Ramos (cell line): ENCODE measurements at regions not wholly inside any gene's neighbourhood (a gene's known extent, or its start where the extent isn't known, plus 50 kb on each side); places are given as distances from the start of the nearest gene placed in this dataset.
"Not testable (repeated sequence)": the region's sequence is repeated elsewhere in the genome, so short reads cannot be mapped to it uniquely, and the experiment has no call there.

Experiments used
- in situ Hi-C: fragments of 300-500 bp; cut with MboI; formaldehyde crosslinking; loops from one replicate; pipeline ENCODE4 v1.14.3; 2022; ENCODE audit warnings: low sequenced_read_pairs; ENCODE audit not compliant: unreplicated experiment

- in situ Hi-C loops = no loop called here
Observed at GRCh38 chr2:83837823-83838222, 621.3 kb downstream of the SUCLG1 start.

DNA sequence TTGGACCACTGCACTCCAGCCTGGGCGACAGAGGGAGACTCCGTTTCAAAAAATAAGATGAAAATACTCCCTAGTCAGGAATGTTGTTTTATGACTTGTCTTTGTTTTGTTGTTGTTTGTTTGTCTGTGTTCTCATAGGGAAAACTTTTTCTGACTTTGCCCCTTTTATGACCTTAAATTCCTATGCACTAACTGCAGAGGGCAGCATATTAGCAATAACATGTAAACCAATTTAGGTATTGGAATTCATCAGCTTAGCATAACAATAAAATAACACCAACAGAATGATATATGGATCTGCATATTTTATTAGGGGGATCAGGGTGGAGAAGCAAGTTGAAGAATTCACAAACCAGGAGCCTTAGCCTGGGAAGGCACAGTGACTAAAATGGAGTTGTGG, 631.5 kb downstream of the SUCLG1 start:
- in situ Hi-C loops = no loop called here

GRCh38 chr2:83826577-83826976, 632.5 kb downstream of the SUCLG1 start:
- in situ Hi-C loops = no loop called here

DNA sequence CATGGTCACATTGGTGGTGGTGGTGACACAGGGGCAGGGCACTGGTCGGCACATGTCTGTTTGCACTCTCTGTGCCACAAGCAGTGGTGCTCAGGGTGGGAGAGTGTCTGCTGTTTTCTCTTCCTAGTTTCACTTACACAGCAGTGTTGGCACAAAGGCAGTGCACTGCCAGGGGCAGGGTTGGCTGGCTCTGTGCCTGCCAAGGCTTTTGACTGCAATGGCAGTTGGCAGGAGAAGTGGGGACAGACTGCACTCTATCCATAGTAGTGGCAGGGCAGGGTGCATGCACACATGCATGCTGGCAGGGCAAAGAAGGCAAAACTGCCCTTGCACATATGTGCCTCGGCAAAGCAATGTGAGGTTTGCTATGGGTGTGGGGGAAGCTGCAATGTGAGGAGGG, 635.9 kb downstream of the SUCLG1 start:
- in situ Hi-C loops = no loop called here

DNA sequence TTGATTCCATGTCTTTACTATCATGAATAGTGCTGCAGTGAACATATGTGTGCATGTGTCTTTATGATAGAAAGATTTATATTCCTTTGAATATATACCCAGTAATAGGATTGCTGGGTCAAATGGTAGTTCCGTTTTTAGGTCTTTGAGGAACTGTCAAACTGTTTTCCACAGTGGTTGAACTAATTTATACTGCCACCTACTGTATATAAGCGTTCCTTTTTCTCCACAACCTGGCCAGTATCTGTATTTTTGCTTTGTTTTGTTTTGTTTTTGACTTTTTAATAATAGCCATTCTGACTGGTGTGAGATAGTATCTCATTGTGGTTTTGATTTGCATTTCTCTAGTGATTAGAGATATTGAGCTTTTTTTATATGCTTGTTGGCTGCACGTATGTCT, 641.6 kb downstream of the SUCLG1 start:
- in situ Hi-C loops = no loop called here

GRCh38 chr2:83808878-83809277, 650.2 kb downstream of the SUCLG1 start:
- in situ Hi-C loops = no loop called here

DNA sequence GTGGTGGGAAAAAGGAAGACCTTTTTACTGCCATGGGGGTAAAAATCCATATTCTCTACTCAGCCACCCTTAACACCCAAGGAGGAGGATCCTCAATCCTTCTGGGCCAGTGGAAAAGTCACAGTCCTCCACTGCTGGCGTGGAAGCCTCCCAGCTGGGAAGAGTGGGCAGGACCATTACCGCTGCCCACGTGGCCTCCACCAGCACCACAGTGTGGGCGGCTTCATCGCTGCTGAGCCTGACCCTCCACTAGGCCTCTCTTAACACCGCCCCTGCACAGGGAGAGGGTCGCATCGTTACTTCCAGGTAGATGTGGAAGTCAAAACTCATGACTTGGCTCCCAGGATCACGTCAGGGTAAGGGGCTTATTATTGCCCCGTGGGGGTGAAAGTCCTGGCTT, 656.5 kb downstream of the SUCLG1 start:
- in situ Hi-C loops = no loop called here

GRCh38 chr2:83795777-83796176, 663.3 kb downstream of the SUCLG1 start:
- in situ Hi-C loops = no loop called here

DNA sequence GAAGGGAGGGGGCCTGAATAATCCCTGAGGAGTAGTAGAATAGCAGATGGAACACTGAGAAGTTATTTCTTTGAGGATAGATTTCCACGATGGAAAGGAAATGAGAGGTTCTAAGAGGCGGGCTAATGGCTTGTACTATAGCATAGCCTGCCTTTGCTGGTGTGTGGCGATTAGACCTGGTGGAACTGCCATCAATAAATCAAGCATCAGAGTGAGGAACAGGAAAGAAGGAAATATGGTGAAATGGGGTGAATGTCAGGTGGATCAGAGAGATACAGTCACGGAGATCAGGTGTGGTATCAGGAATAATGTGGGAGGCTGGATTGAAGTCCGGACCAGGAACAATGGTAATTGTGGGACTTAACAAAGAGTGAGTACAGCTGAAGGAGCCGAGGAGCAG, 668.6 kb downstream of the SUCLG1 start:
- in situ Hi-C loops = not testable (repeated sequence)

- in situ Hi-C loops = not testable (repeated sequence)
Observed at GRCh38 chr2:83789674-83790073, 669.4 kb downstream of the SUCLG1 start.

DNA sequence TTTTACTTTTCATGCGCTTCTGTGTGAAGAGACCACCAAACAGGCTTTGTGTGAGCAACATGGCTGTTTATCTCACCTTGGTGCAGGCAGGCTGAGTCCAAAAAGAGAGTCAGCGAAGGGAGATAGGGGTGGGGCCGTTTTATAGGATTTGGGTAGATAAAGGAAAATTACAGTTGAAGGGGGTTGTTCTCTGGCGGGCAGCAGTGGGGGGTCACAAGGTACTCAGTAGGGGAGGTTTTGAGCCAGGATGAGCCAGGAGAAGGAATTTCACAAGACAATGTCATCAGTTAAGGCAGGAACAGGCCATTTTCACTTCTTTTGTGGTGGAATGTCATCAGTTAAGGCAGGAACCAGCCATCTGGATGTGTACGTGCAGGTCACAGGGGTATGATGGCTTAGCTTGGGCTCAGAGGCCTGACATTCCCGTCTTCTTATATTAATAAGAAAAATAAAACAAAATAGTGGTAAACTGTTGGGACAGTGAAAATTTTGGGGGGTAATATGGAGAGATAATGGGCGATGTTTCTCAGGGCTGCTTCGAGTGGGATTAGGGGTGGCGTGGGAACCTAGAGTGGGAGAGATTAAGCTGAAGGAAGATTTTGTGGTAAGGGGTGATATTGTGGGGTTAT, 670.0 kb downstream of the SUCLG1 start:
- in situ Hi-C loops = not testable (repeated sequence)

DNA sequence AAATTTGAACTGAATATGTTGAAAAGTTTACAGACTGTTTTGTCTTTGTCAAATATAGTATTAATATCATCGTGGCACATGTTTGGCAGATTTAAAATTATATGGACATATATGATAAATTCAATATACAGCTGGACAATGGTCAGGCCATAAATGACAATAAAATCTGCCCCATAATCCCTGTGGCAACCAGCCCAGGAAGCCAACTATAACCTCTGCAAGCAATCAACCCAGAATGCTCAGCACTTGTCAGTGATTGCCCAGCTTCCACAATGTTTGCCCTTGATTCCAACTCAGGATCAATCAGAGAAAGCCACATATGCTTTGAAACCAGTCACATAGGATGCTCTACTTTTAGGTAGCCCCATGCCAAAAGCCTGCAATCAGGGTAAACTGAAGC, 671.9 kb downstream of the SUCLG1 start:
- in situ Hi-C loops = no loop called here

DNA sequence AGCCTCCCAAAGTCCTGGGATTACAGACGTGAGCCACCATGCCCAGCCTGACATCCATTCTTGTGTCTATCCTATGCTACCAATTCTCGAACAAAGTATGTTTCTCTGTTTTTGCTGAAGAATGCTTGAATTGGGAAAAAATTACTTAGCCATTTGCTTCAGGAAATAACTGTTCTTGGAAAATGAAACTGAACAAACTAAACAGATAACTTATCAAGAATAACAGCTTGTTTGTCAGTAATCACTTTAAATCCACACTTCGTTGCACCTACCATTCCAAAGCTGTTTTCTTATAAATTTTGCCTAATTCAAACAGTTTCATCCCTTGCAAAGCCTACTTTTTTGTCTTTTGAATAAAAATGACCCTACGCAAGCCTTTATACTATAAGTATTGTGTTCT, 672.9 kb downstream of the SUCLG1 start:
- in situ Hi-C loops = no loop called here

DNA sequence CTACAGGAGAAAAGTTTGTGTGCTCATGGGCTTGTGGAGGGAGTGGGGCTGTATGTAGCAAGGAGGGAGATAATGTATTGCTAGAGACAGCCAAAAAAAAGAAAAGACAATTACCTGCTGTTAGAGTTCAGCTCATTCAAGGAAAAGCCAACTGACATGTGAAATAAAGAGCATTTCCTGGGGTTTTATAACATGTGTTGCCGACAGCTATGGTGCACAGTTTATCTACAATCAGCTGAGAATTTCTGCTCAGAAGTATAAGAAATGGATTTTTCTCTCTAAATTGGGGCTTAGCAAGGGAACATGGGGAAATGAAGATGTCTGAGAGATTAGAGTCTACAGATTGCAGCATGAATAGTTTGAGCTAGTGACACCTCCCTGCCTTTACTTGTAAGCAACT, 674.1 kb downstream of the SUCLG1 start:
- in situ Hi-C loops = no loop called here

GRCh38 chr2:83784315-83784714, 674.8 kb downstream of the SUCLG1 start:
- in situ Hi-C loops = no loop called here

- in situ Hi-C loops = no loop called here
Observed at GRCh38 chr2:83782122-83782521, 677.0 kb downstream of the SUCLG1 start.

DNA sequence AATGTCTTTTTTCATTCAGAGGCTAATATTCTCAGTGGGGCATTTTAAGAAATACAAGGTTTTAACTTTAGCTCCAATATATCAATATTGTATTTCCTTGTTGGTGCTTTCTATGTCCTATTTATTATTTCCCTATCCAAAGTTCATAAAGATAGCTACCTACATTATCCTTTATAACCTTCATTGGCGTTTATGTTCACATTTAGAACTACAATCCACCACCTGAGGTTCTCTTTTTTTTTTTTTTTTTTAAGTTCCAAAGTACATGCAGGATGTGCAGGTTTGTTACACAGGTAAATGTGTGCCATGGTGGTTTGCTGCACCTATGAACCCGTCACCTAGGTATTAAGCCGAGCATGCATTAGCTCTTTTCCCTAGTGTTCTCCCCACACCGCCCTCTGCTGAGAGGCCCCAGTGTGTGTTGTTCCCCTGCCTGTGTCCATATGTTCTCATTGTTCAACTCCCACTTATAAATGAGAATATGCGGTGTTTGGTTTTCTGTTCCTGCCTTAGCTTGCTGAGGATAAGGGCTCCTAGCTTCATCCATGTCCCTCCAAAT, 694.6 kb downstream of the SUCLG1 start:
- in situ Hi-C loops = no loop called here

- in situ Hi-C loops = no loop called here
Observed at GRCh38 chr2:83757329-83757728, 701.8 kb downstream of the SUCLG1 start.

GRCh38 chr2:83756219-83756618, 702.9 kb downstream of the SUCLG1 start:
- in situ Hi-C loops = no loop called here

- in situ Hi-C loops = no loop called here
Observed at GRCh38 chr2:83747141-83747540, 711.9 kb downstream of the SUCLG1 start.

DNA sequence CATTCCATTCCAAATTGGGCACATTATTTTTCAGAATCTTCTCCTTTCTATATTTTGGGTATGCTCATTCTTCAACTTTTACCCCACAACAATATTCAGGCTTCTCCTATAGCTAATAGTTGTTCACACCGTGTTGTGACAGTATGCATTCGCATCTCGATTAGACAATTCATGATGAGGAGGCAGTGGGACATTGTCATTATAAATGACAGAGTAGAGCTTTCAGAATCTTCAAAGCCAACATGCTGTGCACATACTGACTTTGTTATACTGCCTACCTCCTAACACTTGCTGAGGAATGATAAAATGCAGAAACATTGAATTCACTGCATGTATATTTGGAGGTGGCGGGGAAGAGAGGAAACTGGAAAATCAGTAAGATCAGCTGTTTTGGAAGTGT, 714.2 kb downstream of the SUCLG1 start:
- in situ Hi-C loops = no loop called here

DNA sequence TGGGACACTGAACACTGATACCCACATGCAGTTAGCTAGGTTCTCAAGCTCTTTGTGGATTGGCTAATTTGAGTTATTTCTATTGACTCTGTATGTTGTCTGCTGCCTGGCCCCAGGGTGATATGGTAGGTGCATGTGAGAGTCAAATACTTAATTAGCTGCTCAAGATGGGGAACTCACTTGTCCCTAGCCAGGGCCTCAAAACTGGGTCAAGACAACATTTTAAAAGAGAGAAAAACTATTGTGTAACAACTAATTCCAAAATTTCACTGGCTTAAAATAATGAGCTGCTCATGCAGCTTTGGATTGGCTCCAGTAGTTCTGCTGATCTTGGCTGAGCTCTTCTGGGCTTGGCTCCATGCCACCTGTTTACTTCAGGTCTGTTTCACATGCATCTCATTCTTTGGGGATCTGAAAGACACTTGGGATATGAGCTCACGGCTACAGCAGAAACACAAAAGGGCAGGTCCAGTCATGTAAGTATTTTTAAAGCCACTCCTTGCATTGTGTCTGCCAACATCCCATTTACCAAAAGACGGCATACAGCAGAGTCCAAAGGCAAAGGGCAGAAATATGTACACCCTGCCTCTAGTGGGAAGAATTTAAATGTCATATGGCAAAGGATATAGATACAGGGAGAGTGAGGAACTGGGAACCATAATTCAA, 716.8 kb downstream of the SUCLG1 start:
- in situ Hi-C loops = no loop called here
